PC-9 (cell line): ENCODE measurements at regions not wholly inside any gene's neighbourhood (a gene's known extent, or its start where the extent isn't known, plus 50 kb on each side); places are given as distances from the start of the nearest gene placed in this dataset.

Experiments
- CTCF ChIP-seq: fragments of 200-600 bp; sonication (generic); conservative IDR thresholded peaks from 2 replicates; pipeline ENCODE4 v1.6.1; 2017; ENCODE audit warnings: mixed run types, antibody characterized with exemption, mild to moderate bottlenecking, moderate library complexity
- EZH2 ChIP-seq: fragments of 200-600 bp; sonication (generic); IDR thresholded peaks from 2 replicates; pipeline ENCODE4 v1.8.0; 2017; ENCODE audit warnings: antibody characterized with exemption, low read depth

- TF ChIP-seq CTCF (no peak), EZH2 (no peak)
Measured at GRCh38 chr11:13841393-13841792, 121.1 kb upstream of the SPON1 start.
